GM12878 (cell line): ENCODE measurements at regions not wholly inside any gene's neighbourhood (a gene's known extent, or its start where the extent isn't known, plus 50 kb on each side); places are given as distances from the start of the nearest gene placed in this dataset.

Experiments used
- BCL11A ChIP-seq: IDR thresholded peaks from 2 replicates; pipeline ENCODE4 v1.6.1; 2011; ENCODE audit warnings: low read depth, low read length
- CHD2 ChIP-seq: IDR thresholded peaks from 2 replicates; pipeline ENCODE4 v1.6.1; 2011; ENCODE audit warnings: low read depth, low read length, improper control_type of control experiment, borderline replicate concordance
- DPF2 ChIP-seq: fragments of 450-650 bp; IDR thresholded peaks from 2 replicates; pipeline ENCODE4 v1.6.1; 2017; ENCODE audit warnings: mild to moderate bottlenecking
- EGR1 ChIP-seq, 2 experiments: IDR thresholded peaks; 1 replicate in 1 of 2; 2 replicates in 1 of 2; pipeline ENCODE4 v1.6.1; 2011 to 2012; ENCODE audit warnings: low read depth in 2 of 2, low read length in 2 of 2, borderline replicate concordance in 1 of 2, mild to moderate bottlenecking in 1 of 2, moderate library complexity in 1 of 2
- HDAC2 ChIP-seq: fragments of 200-600 bp; sonication (generic); IDR thresholded peaks from 2 replicates; pipeline ENCODE4 v1.6.1; 2017
- HDGF ChIP-seq: fragments of 450-650 bp; IDR thresholded peaks from 2 replicates; pipeline ENCODE4 v1.6.1; 2016; ENCODE audit warnings: antibody characterized with exemption
- KDM1A ChIP-seq: fragments of 200-600 bp; sonication (generic); IDR thresholded peaks from 2 replicates; pipeline ENCODE4 v1.6.1; 2016; ENCODE audit warnings: borderline replicate concordance
- MYC ChIP-seq: IDR thresholded peaks from 2 replicates; pipeline ENCODE4 v1.6.1; 2011; ENCODE audit warnings: mild to moderate bottlenecking, low read length, moderate library complexity, inconsistent platforms; ENCODE audit not compliant: insufficient read depth, insufficient replicate concordance, insufficient read length, severe bottlenecking
- NR2F1 ChIP-seq: fragments of 450-650 bp; conservative IDR thresholded peaks from 2 replicates; pipeline ENCODE4 v1.6.1; 2017; ENCODE audit warnings: mild to moderate bottlenecking
- RBBP5 ChIP-seq: fragments of 200-600 bp; sonication (generic); conservative IDR thresholded peaks from 2 replicates; pipeline ENCODE4 v1.6.1; 2016
- SUZ12 ChIP-seq: fragments of 200-600 bp; sonication (generic); IDR thresholded peaks from one replicate; pipeline ENCODE4 v1.6.1; 2018; ENCODE audit warnings: antibody characterized with exemption, mild to moderate bottlenecking; ENCODE audit not compliant: unreplicated experiment
- TARDBP ChIP-seq: IDR thresholded peaks from 2 replicates; pipeline ENCODE4 v1.6.1; 2016; ENCODE audit warnings: borderline replicate concordance
- TF ChIP-seq, protein P1 (sequence below): fragments of 450-650 bp; formaldehyde crosslinking; IDR thresholded peaks from 2 replicates; pipeline ENCODE4 v1.5.0; 2022; ENCODE audit warnings: mild to moderate bottlenecking, missing genetic modification characterization
- TF ChIP-seq, protein P2 (sequence below): fragments of 150-350 bp; IDR thresholded peaks from 2 replicates; pipeline ENCODE4 v1.6.1; 2014; ENCODE audit warnings: mild to moderate bottlenecking, low read depth, low read length
- TF ChIP-seq, protein P3 (sequence below): fragments of 450-650 bp; IDR thresholded peaks from 2 replicates; pipeline ENCODE4 v1.6.1; 2017; ENCODE audit warnings: mild to moderate bottlenecking, moderate library complexity
- TF ChIP-seq, protein P4 (sequence below): fragments of 450-650 bp; IDR thresholded peaks from 2 replicates; pipeline ENCODE4 v1.6.1; 2018; ENCODE audit warnings: borderline replicate concordance, mild to moderate bottlenecking; ENCODE audit not compliant: partially characterized antibody
- TF ChIP-seq, protein P5 (sequence below): IDR thresholded peaks from 2 replicates; pipeline ENCODE4 v1.6.1; 2011; ENCODE audit warnings: low read depth, low read length, improper control_type of control experiment, borderline replicate concordance
- TF ChIP-seq, protein P6 (sequence below): IDR thresholded peaks from 2 replicates; pipeline ENCODE4 v1.6.1; 2011; ENCODE audit warnings: low read depth, mild to moderate bottlenecking, low read length, moderate library complexity, borderline replicate concordance; ENCODE audit errors: extremely low read depth

DNA sequence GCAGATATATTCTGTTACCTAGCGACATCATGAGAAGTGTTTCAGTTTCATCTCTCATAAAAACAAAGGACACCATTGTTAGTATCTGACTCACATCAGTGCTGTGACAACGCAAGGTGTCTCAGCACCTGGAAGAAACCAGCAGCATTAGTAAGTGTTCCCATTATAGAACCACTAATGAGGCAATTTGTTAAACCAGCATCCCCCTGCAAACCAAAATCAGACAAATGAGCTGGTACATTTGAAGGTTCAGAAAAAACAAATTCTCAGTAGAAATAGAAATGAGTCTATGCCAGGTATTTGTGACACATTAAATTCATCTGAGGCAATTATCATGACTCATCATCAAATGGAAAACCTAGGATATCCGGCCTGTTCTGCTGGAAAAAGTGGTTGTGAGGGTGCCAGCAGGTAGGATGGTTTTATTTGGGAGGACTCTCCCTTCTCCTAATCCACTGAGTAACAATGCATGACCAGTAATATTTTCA lies 151.7 kb downstream of the TMEM200A start (continued):
- TF ChIP-seq, protein P1, sequence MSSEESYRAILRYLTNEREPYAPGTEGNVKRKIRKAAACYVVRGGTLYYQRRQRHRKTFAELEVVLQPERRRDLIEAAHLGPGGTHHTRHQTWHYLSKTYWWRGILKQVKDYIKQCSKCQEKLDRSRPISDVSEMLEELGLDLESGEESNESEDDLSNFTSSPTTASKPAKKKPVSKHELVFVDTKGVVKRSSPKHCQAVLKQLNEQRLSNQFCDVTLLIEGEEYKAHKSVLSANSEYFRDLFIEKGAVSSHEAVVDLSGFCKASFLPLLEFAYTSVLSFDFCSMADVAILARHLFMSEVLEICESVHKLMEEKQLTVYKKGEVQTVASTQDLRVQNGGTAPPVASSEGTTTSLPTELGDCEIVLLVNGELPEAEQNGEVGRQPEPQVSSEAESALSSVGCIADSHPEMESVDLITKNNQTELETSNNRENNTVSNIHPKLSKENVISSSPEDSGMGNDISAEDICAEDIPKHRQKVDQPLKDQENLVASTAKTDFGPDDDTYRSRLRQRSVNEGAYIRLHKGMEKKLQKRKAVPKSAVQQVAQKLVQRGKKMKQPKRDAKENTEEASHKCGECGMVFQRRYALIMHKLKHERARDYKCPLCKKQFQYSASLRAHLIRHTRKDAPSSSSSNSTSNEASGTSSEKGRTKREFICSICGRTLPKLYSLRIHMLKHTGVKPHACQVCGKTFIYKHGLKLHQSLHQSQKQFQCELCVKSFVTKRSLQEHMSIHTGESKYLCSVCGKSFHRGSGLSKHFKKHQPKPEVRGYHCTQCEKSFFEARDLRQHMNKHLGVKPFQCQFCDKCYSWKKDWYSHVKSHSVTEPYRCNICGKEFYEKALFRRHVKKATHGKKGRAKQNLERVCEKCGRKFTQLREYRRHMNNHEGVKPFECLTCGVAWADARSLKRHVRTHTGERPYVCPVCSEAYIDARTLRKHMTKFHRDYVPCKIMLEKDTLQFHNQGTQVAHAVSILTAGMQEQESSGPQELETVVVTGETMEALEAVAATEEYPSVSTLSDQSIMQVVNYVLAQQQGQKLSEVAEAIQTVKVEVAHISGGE: no peak
- TF ChIP-seq DPF2 (peak; percentile 94), CHD2 (peak; percentile 61; the same call in 1 of the 2 replicates), KDM1A (no peak), HDAC2 (no peak), NR2F1 (peak; percentile 54; the same call in 1 of the 2 replicates), RBBP5 (no peak), SUZ12 (no peak), MYC (no peak), TARDBP (no peak), BCL11A (peak; percentile 99), EGR1 (IDR thresholded peaks at IDR 0.05; ENCODE audit: borderline replicate concordance in 1 of 2, low read depth in 2 of 2, low read length in 2 of 2) (no peak), HDGF (no peak)
- TF ChIP-seq, protein P2, sequence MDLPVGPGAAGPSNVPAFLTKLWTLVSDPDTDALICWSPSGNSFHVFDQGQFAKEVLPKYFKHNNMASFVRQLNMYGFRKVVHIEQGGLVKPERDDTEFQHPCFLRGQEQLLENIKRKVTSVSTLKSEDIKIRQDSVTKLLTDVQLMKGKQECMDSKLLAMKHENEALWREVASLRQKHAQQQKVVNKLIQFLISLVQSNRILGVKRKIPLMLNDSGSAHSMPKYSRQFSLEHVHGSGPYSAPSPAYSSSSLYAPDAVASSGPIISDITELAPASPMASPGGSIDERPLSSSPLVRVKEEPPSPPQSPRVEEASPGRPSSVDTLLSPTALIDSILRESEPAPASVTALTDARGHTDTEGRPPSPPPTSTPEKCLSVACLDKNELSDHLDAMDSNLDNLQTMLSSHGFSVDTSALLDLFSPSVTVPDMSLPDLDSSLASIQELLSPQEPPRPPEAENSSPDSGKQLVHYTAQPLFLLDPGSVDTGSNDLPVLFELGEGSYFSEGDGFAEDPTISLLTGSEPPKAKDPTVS: no peak
- TF ChIP-seq, protein P3, sequence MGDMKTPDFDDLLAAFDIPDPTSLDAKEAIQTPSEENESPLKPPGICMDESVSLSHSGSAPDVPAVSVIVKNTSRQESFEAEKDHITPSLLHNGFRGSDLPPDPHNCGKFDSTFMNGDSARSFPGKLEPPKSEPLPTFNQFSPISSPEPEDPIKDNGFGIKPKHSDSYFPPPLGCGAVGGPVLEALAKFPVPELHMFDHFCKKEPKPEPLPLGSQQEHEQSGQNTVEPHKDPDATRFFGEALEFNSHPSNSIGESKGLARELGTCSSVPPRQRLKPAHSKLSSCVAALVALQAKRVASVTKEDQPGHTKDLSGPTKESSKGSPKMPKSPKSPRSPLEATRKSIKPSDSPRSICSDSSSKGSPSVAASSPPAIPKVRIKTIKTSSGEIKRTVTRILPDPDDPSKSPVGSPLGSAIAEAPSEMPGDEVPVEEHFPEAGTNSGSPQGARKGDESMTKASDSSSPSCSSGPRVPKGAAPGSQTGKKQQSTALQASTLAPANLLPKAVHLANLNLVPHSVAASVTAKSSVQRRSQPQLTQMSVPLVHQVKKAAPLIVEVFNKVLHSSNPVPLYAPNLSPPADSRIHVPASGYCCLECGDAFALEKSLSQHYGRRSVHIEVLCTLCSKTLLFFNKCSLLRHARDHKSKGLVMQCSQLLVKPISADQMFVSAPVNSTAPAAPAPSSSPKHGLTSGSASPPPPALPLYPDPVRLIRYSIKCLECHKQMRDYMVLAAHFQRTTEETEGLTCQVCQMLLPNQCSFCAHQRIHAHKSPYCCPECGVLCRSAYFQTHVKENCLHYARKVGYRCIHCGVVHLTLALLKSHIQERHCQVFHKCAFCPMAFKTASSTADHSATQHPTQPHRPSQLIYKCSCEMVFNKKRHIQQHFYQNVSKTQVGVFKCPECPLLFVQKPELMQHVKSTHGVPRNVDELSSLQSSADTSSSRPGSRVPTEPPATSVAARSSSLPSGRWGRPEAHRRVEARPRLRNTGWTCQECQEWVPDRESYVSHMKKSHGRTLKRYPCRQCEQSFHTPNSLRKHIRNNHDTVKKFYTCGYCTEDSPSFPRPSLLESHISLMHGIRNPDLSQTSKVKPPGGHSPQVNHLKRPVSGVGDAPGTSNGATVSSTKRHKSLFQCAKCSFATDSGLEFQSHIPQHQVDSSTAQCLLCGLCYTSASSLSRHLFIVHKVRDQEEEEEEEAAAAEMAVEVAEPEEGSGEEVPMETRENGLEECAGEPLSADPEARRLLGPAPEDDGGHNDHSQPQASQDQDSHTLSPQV: no peak
- TF ChIP-seq, protein P4, sequence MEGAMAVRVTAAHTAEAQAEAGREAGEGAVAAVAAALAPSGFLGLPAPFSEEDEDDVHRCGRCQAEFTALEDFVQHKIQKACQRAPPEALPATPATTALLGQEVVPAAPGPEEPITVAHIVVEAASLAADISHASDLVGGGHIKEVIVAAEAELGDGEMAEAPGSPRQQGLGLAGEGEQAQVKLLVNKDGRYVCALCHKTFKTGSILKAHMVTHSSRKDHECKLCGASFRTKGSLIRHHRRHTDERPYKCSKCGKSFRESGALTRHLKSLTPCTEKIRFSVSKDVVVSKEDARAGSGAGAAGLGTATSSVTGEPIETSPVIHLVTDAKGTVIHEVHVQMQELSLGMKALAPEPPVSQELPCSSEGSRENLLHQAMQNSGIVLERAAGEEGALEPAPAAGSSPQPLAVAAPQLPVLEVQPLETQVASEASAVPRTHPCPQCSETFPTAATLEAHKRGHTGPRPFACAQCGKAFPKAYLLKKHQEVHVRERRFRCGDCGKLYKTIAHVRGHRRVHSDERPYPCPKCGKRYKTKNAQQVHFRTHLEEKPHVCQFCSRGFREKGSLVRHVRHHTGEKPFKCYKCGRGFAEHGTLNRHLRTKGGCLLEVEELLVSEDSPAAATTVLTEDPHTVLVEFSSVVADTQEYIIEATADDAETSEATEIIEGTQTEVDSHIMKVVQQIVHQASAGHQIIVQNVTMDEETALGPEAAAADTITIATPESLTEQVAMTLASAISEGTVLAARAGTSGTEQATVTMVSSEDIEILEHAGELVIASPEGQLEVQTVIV: no peak
- TF ChIP-seq, protein P5, sequence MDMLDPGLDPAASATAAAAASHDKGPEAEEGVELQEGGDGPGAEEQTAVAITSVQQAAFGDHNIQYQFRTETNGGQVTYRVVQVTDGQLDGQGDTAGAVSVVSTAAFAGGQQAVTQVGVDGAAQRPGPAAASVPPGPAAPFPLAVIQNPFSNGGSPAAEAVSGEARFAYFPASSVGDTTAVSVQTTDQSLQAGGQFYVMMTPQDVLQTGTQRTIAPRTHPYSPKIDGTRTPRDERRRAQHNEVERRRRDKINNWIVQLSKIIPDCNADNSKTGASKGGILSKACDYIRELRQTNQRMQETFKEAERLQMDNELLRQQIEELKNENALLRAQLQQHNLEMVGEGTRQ: no peak
- TF ChIP-seq, protein P6, sequence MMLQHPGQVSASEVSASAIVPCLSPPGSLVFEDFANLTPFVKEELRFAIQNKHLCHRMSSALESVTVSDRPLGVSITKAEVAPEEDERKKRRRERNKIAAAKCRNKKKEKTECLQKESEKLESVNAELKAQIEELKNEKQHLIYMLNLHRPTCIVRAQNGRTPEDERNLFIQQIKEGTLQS: no peak
